DMS114 treated with DMSO at 0.1 percent for 48 hours (cell line): ENCODE measurements at regions not wholly inside any gene's neighbourhood (a gene's known extent, or its start where the extent isn't known, plus 50 kb on each side); places are given as distances from the start of the nearest gene placed in this dataset.
"Not testable (repeated sequence)": the region's sequence is repeated elsewhere in the genome, so short reads cannot be mapped to it uniquely, and the experiment has no call there.

ENCODE experiments used
- DNase-seq: peaks from one replicate; lab custom pipeline; 2025; ENCODE audit not compliant: unreplicated experiment; lab: John Stamatoyannopoulos, UW

- DNase-seq: no peak
These were observed 302.3 kb upstream of the G2E3 start for GRCh38 chr14:30256627-30257026.

DNA sequence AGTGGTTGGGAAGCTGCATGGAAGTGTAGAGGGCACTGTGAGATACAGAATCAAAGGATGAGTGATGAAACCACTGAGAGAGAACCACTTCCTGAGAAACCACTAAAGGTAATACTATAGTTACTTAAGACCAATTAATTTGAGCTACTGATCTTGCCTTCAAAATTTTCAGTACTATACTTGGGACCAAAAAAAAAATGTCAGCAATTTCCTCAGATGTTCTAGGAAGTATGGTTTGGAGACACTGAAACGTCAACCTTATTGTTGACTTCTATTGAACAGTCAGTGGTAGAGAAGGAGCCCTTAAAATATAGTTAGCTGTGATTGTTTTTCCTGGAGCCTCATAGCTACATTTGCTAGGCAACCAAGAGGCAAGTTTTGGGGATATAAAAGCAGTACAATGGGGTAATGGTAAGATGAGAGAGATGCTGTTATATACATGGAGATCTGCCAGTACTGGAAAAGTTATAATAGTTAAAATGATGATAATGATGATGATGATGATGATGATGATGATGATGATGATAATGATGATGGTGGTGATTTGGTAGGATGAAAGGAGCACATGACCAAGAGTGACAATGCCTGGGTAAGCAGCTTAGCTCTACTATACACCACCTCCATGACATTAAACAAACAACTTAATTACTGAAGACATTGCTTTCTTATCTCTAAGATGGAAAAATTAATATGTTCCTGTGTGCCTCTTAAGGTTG is 300.9 kb upstream of the G2E3 start:
- no peak for DNase-seq

DNA sequence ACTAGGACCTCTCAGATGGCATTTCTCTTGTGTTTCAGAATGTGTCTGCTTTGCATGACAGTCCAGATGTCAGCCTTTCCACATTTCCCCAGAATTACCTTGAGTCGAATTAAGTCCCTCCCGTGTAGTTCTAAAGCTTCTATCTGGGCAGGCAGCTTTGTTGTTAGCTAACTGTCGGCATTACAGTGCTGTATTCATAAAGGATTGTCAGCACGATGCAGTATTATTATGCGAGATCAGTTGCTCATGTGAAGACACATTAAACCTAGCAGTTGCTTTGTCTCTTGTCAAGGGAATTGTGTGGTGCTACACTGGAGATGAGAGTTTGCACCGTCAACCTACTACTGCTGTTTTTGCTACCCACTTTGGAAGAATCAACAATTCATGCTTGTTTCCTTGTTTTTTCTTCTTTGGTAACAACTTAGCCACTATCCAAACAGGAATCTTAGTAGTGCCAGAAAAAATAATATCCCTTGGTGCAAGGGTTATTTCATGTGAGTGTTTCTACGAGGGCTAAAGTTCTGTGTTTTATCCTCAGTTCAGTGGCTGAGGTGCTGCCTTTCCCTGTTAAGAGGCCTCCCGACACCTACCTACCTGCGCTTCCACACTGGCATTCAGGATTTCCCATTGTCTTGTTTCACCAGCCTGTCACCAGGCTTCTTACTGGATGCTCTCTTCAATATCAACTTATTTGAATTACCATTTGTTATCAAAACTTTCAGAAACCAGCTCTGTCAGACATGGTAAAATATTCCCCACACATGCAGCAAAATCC is 297.9 kb upstream of the G2E3 start:
- DNase-seq: no peak

- DNase-seq: no peak
These were observed 294.8 kb upstream of the G2E3 start for GRCh38 chr14:30264161-30264560.

DNA sequence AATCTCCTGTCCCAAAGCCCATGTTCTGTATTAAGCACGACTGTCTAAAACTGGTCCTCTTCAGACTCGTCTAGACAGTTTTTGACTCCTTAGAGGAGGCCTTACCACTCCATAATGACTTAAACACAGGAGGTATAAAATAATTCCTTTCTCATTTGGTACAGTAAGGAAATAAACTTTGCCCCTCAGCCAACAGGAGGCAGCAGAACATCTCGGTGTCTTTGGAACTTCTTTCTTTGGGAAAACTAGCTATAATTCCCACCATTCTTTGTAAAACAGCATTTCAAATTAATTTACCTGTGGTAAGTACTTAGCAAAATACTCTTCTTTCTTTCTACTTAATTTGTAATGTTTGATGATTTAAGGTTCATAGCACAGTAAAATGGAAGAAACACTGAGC is 292.7 kb upstream of the G2E3 start:
- no peak for DNase-seq

DNA sequence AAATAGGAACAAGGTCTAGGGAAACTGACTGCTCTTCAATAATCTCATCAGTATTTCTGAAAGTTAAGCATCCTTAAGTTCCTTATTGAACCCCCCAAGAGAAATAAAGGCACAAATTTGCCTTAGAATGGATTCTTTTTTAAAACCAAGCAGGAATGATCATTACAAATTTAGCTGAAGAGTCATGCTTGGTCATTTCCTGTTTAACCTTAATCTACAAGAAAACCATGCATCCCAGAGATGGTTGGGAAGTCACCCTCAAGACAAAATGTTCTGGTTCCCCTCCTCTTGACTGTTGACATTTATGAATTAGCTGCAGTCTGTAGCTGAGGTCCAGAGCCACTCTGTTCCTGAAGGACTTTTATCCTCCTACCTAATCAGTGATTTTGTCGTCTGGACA is 291.8 kb upstream of the G2E3 start:
- no peak for DNase-seq

DNA sequence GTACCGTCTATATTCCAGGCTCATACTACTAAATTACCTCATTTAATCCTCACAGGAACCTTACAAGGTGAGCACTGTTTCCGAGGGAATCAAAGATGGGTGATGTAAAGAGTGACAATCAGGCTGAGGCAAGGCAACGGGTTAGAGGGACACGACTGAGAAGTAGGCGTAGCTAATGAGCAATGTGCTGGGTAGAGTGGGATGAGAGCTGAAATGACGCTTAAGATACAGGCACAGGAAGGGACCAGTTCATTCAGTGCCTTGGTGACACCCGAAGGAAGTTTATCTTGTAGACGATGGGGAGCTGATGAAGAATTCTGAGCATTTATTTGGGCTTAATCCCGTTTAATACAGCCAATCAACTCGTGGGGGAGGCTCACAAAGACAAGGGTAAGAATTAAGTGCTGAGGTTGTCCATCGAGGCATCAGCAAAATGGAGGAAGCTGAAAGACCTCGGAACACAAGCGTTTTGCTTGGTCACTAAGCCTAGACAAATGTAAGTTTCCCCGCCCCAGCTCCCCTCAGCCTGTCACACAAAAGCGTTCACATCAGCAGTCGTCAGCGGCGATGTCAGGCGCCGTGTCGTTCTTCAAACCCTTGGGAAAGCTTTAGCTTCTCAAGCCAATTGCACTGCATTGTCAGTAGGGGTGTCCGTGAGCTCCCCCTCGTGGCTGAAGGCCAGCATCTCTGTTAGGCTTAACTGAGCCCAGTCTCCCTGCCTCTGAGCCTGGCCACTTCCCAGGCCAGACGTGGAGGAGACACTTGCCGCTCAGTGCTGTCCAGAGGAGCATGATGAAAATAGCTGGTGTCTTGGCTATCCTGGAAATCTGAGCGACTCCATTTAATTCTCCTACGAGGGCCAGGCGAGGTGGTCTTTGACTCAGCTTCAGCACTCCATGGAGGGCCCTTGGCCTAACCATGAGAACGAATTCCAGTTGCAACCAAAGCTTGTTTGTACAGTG is 288.5 kb upstream of the G2E3 start:
- DNase-seq: peak; percentile 68

DNA sequence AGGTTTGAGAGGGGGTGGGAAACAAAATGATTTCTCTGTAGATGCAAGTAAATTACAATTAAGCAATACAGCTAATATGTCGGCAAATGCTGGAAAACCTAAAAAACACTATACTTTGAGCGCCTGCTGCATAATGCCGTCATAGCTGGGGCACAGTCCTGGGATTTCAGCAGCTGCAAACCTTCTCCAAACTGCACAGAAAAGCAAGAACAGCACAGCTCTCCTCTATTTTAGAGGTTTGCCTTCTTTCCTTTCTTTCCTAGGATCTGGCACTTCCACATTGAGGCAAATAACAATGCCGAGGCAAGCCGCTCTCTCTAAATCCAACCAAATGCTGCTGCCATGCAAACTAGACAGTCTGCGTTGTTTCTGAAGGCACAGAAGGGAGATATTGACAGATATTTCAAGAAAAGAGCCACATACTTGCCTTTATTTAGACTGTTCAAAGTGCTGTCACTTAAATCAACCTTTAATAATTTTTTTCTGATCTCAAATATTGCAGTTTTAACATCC is 287.1 kb upstream of the G2E3 start:
- no peak for DNase-seq

GRCh38 chr14:30272848-30273832 is 285.8 kb upstream of the G2E3 start:
- DNase-seq: no peak

DNA sequence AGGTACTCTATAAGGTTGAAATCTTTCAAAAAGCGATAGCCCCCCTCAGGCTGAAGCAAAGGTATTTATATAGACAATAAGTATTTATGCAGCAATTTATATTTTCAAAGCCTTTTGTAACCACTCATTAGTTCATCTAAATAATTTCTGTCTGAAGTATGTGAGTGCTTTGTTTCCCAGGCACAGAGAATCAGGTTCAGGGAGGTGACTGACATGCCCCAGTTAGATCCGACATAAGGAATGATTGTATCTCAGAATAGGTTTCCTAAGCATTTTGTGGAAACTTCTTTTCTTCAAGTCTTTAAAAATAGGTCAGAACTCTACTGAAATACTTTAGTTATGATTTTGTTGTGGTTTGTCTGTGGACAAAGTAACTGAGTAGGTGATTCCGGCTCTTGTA is 283.4 kb upstream of the G2E3 start:
- no peak for DNase-seq

DNA sequence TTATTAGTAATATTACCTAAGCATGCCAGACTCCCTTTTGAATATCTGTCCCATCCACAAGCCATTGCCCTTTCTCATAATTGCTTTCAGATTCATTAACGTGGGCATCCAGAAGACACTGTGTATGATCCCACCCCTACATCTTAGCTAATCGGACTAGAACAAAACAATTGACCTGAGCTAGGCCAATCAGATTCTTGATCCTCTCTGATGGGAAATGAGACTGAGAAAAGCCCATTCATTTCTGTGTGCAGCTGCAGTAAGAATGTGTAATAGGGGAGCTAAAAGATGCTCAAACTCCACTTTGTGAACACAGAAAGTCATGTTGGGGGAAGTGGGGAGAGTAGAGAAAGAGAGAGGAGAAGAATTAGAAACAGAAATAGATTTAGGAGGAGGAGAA is 281.7 kb upstream of the G2E3 start:
- DNase-seq: no peak

GRCh38 chr14:30278856-30279255 is 280.1 kb upstream of the G2E3 start:
- DNase-seq: not testable (repeated sequence)

GRCh38 chr14:30283822-30284446 is 275.0 kb upstream of the G2E3 start:
- DNase-seq: peak; percentile 8

- no peak for DNase-seq
These were observed 274.1 kb upstream of the G2E3 start for GRCh38 chr14:30284808-30285207.

GRCh38 chr14:30287579-30288445 is 271.1 kb upstream of the G2E3 start:
- no peak for DNase-seq

GRCh38 chr14:30290001-30290400 is 269.0 kb upstream of the G2E3 start:
- DNase-seq: no peak

DNA sequence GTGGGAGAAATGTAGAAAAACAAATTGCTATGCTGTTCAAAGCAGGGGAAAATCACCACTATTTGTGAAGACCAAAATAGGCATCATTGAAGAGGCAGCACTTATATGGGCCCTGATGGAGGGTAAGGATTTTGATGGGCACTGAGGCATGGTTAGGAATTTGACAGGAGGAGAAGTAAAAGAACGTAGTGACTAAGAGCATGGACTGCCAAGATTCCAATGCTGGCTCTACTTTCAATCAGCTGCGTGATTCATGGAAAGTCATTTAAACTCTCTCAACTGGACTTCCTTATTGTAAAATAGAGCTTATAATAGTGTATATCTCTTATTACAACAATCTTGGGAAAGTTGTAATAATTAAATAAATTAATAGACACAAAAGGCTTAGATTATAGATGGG is 267.7 kb upstream of the G2E3 start:
- DNase-seq: no peak

- DNase-seq: no peak
These were observed 266.4 kb upstream of the G2E3 start for GRCh38 chr14:30292541-30292940.

GRCh38 chr14:30295980-30296379 is 263.0 kb upstream of the G2E3 start:
- DNase-seq: no peak
